ENCODE measurements at regions not wholly inside any gene's neighbourhood (a gene's known extent, or its start where the extent isn't known, plus 50 kb on each side); places are given as distances from the start of the nearest gene placed in this dataset.

DNA sequence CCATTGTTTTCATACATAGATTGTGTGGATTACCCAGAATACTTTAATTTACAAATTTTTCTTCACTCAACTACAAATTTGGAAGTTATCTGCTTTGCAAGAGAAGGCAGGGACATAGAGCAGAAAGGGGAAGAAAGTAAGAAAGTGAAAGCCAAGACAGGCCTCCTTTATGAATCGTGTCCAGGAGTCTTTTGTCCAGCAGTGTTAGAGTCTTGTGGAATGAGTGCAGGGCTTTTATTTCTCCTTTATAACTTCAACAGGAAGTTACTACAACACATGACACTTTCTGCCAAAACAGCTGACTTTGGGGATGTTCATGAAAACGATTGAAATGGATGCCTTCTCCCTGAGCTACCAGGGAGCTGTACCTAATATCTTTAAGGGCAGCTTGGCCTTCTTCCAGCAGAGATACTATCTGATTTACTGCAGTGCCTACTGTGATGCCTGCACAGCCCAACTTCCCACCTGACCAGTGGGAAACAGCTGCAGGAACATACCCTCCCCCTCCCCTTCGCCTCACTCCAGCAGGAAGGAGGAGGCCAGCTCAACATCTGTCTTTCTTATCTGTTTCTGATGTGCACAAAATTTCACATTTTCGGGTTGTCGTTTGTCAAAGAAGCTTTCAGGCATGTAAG, 557.7 kb upstream of the SLIT2 start:
- Mint-ChIP-seq H3K27ac (ENCODE audit: unreplicated experiment) (no peak overlapping the region), H3K36me3 (ENCODE audit: low read depth) (peaks cover 3% of the 10 kb centered on the region), H3K27me3 (ENCODE audit: low read depth) (no peaks in the 10 kb centered on the region), H3K4me3 (no peak overlapping the region), H3K4me1 (peaks cover 18% of the 10 kb centered on the region), H3K9me3 (peaks cover 13% of the 10 kb centered on the region)
- TF ChIP-seq, protein P1, sequence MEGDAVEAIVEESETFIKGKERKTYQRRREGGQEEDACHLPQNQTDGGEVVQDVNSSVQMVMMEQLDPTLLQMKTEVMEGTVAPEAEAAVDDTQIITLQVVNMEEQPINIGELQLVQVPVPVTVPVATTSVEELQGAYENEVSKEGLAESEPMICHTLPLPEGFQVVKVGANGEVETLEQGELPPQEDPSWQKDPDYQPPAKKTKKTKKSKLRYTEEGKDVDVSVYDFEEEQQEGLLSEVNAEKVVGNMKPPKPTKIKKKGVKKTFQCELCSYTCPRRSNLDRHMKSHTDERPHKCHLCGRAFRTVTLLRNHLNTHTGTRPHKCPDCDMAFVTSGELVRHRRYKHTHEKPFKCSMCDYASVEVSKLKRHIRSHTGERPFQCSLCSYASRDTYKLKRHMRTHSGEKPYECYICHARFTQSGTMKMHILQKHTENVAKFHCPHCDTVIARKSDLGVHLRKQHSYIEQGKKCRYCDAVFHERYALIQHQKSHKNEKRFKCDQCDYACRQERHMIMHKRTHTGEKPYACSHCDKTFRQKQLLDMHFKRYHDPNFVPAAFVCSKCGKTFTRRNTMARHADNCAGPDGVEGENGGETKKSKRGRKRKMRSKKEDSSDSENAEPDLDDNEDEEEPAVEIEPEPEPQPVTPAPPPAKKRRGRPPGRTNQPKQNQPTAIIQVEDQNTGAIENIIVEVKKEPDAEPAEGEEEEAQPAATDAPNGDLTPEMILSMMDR (conservative IDR thresholded peaks at IDR 0.05): no peak
- no peak for DNase-seq (ENCODE audit: low read depth, low spot score)

DNA sequence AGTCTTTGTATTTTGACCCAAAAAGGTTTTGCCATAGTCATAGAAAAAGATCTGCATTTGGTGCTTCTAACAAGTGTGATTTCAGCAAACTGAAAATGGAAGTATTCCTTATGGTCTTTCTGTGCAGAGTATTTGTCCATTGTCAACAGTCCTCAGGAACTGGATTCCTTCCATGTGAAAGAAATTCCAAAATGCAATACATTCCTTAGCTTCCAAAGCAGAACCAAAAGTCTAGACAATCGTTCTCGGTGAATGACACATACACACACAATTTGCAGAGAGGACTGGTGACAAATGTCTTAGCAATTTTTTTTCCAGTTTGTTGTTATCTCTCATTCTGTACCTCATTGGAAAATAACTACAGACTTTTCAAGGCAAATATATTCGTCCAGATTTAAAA, 562.2 kb upstream of the SLIT2 start:
- TF ChIP-seq, protein P1 (conservative IDR thresholded peaks at IDR 0.05): no peak
- H3K9me3 Mint-ChIP-seq: no peaks in the 10 kb centered on the region
- H3K4me3 Mint-ChIP-seq: no peak overlapping the region
- DNase-seq (ENCODE audit: low read depth, low spot score): no peak
- no peaks in the 10 kb centered on the region for H3K27me3 Mint-ChIP-seq (ENCODE audit: low read depth)
- H3K36me3 Mint-ChIP-seq (ENCODE audit: low read depth): no peaks in the 10 kb centered on the region
- H3K27ac Mint-ChIP-seq (ENCODE audit: unreplicated experiment): no peak overlapping the region
- H3K4me1 Mint-ChIP-seq: peaks cover 12% of the 10 kb centered on the region

DNA sequence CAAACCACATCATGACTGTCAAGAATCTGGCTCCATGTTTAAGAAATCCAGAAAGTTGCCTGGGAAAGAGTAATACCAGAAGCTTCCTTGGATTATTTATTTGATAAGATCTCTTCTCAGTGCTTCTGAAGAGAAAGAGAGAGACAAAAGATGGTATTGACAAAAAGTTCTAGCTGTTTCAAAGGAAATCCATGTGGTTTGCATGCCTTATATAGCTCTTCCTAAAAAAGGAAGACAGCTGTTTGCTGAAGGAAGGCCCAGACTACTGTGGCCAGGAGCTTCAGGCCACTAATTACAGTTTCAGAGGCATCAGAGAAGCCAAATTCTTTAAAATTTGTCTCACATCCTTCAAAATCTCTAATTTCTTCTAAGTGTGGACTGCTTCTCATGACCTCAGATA, 565.2 kb upstream of the SLIT2 start:
- Mint-ChIP-seq H3K27me3 (ENCODE audit: low read depth) (no peaks in the 10 kb centered on the region), H3K9me3 (no peaks in the 10 kb centered on the region), H3K4me3 (no peak overlapping the region), H3K4me1 (no peaks in the 10 kb centered on the region), H3K36me3 (ENCODE audit: low read depth) (no peaks in the 10 kb centered on the region), H3K27ac (ENCODE audit: unreplicated experiment) (no peak overlapping the region)
- TF ChIP-seq, protein P1 (conservative IDR thresholded peaks at IDR 0.05): no peak
- no peak for DNase-seq (ENCODE audit: low read depth, low spot score)

DNA sequence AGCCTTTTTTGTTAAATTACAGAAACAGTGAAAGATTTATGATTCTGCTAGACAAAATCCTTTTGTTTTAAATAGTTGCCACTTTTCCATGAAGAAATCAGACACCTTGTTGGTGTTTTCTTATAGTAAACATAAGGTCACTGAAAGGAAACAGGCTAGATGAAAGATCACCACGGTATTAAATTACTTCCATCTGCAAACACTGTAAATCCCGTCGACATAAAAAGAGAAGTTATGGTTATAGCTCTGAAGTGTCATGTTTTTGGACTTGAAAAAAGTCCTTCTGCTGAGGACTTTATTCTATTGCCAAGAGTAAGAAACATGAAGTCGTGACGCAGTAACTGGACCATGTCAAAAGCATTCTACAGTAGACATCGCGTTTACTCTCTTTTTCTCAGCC, 567.6 kb upstream of the SLIT2 start:
- Mint-ChIP-seq H3K36me3 (ENCODE audit: low read depth) (no peaks in the 10 kb centered on the region), H3K4me1 (no peaks in the 10 kb centered on the region), H3K9me3 (no peaks in the 10 kb centered on the region), H3K4me3 (no peak overlapping the region), H3K27ac (ENCODE audit: unreplicated experiment) (no peak overlapping the region), H3K27me3 (ENCODE audit: low read depth) (no peaks in the 10 kb centered on the region)
- TF ChIP-seq, protein P1 (conservative IDR thresholded peaks at IDR 0.05): no peak
- no peak for DNase-seq (ENCODE audit: low read depth, low spot score)

DNA sequence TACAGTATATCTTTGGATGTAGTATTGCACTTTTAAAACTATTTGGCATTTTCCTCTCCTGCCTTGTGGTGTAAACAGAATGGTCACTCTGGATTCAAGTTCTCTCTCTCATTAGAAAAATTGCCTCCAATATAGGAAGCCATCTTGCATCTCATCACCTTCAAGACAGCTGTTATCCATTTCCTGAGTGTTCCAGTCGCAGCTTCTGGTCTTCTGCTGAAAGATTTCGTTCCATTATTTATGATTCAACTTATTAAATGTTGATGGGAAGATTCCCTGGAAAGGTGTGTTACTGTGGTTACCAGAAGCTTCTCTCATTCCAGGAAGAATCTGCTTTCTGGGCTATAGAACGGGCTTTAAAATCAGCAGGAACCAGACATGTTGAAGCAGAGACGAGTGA, 568.3 kb upstream of the SLIT2 start:
- no peaks in the 10 kb centered on the region for H3K9me3 Mint-ChIP-seq
- H3K4me1 Mint-ChIP-seq: no peaks in the 10 kb centered on the region
- TF ChIP-seq, protein P1 (conservative IDR thresholded peaks at IDR 0.05): no peak
- H3K27ac Mint-ChIP-seq (ENCODE audit: unreplicated experiment): no peak overlapping the region
- no peak for DNase-seq (ENCODE audit: low read depth, low spot score)
- no peaks in the 10 kb centered on the region for H3K27me3 Mint-ChIP-seq (ENCODE audit: low read depth)
- H3K4me3 Mint-ChIP-seq: no peak overlapping the region
- no peaks in the 10 kb centered on the region for H3K36me3 Mint-ChIP-seq (ENCODE audit: low read depth)
